Lower lobe of right lung (tissue), 2 donors: ENCODE measurements at regions not wholly inside any gene's neighbourhood (a gene's known extent, or its start where the extent isn't known, plus 50 kb on each side); places are given as distances from the start of the nearest gene placed in this dataset.

Experiments
- ATAC-seq, 2 donors: fragments of 200-7000 bp; cut with Tn5 transposase; one replicate each; pipeline ENCODE4 v1.9.1; 2020 to 2022; ENCODE audit warnings: mild to moderate bottlenecking in 2 of 2, moderate library complexity in 2 of 2
- DNase-seq: peaks from one replicate; pipeline ENCODE4 v3.0.0-alpha.2; 2020
- H3K27ac ChIP-seq: fragments of 200-600 bp; one replicate; pipeline ENCODE4 v1.8.0; 2022
- H3K27me3 ChIP-seq: fragments of 200-600 bp; one replicate; pipeline ENCODE4 v1.8.0; 2022; ENCODE audit warnings: low read depth
- H3K36me3 ChIP-seq: fragments of 200-600 bp; one replicate; pipeline ENCODE4 v1.8.0; 2022; ENCODE audit warnings: mild to moderate bottlenecking
- H3K4me1 ChIP-seq: fragments of 200-600 bp; one replicate; pipeline ENCODE4 v1.8.0; 2022
- H3K4me3 ChIP-seq: fragments of 200-600 bp; one replicate; pipeline ENCODE4 v1.8.0; 2022; ENCODE audit warnings: mild to moderate bottlenecking
- H3K9me3 ChIP-seq: fragments of 200-600 bp; one replicate; pipeline ENCODE4 v1.8.0; 2022
- intact Hi-C: fragments of 100-400 bp; cut with DNase I; formaldehyde crosslinking; loops from one replicate; pipeline ENCODE4 v1.11.0; 2022
- TF ChIP-seq, protein P1 (sequence below): fragments of 200-600 bp; IDR thresholded peaks from one replicate; pipeline ENCODE4 v1.8.0; 2022; ENCODE audit warnings: antibody characterized with exemption, mild to moderate bottlenecking
- donor health status: DM: no; HTN: yes; CAD: no; lungs with severe emphysema.

DNA sequence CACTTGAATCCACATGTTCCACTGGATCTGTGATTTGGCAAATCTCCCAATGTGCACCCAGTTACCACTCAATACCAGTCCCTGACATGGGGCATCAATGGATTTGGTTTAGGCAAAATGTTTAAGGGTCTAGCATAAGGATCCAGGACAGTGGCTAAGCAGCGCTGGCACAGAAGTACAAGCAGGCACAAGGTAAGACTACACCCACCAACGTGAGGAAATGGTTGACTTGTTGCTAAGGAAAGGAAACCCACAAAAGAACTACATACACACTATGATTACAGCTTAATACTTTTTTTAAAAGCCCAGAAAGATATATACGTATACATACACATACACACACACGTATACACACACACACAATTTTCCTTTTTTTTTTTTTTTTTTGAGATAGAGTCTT lies 79.0 kb downstream of the DNAAF9 start:
- H3K4me3 ChIP-seq = no peak overlapping the region
- H3K27ac ChIP-seq = no peak overlapping the region
- intact Hi-C loops = no loop called here
- ATAC-seq (no peak), DNase-seq (no peak)
- peaks cover 79% of the 10 kb centered on the region for H3K36me3 ChIP-seq
- H3K4me1 ChIP-seq = peaks cover 3% of the 10 kb centered on the region
- no peaks in the 10 kb centered on the region for H3K9me3 ChIP-seq
- no peaks in the 10 kb centered on the region for H3K27me3 ChIP-seq
- TF ChIP-seq, protein P1, sequence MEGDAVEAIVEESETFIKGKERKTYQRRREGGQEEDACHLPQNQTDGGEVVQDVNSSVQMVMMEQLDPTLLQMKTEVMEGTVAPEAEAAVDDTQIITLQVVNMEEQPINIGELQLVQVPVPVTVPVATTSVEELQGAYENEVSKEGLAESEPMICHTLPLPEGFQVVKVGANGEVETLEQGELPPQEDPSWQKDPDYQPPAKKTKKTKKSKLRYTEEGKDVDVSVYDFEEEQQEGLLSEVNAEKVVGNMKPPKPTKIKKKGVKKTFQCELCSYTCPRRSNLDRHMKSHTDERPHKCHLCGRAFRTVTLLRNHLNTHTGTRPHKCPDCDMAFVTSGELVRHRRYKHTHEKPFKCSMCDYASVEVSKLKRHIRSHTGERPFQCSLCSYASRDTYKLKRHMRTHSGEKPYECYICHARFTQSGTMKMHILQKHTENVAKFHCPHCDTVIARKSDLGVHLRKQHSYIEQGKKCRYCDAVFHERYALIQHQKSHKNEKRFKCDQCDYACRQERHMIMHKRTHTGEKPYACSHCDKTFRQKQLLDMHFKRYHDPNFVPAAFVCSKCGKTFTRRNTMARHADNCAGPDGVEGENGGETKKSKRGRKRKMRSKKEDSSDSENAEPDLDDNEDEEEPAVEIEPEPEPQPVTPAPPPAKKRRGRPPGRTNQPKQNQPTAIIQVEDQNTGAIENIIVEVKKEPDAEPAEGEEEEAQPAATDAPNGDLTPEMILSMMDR = no peak

DNA sequence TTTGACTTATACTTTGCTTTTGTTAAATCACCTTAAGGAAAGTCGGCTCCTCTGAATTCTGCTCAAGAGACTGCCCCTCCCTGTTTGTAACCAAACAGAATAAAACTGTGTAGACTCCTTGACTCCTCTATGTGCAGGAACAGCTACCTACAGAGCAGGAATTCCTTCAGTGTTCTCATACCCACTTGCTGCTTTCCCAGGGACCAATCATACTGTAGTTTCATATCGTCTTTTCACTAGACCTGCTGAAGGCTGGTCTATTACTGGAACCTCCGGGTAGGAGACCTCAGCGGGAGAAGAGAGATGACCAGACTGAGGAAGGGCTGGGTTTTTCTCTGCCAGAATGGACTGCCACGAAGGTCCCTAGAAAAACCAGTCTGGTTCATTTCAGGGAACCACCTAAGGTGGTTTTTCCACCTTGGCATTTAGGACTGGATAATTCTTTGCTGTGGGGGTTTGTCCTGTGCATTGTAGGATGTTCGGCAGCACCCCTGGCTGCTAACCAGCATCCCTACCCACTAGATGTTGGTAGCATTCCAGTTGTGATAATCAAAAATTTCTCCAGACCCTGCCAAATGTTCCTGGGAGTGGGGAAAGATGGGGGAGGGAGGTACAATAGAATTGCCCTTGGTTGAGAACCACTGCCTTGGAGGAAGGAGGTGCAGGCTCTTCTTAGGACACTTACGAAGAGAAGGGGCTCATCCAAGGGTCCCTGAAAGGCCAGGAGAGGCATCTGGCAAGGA lies 80.5 kb downstream of the DNAAF9 start:
- H3K27ac ChIP-seq = peak overlapping the region; percentile 31

DNA sequence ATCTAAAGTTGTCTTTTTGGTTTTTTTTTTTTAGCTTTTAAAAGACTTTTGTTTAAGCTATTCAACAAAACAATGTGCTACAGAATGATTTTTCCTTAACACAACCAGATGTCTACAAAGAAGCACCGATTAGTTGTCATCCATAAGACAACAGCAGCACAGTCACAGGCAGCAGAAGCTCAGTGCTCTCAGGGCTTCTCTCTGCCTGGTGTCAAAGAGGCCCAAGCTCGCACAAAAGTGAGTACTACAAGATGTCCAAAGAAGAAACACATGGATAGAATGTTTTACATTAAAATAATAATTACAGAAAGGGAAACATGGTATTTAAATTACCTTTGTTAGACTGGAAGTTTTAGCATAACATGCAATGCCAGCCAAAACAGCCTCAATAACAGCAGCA lies 81.6 kb downstream of the DNAAF9 start:
- Histone ChIP-seq H3K4me3 (no peak overlapping the region), H3K9me3 (no peaks in the 10 kb centered on the region), H3K27ac (no peak overlapping the region), H3K4me1 (peaks cover 3% of the 10 kb centered on the region), H3K36me3 (peaks cover 80% of the 10 kb centered on the region), H3K27me3 (no peaks in the 10 kb centered on the region)
- TF ChIP-seq, protein P1 = no peak
- ATAC-seq (no peak), DNase-seq (no peak)
- intact Hi-C loops = no loop called here

More for the DNA sequence above, 80.5 kb downstream of the DNAAF9 start:
- peaks cover 3% of the 10 kb centered on the region for H3K4me1 ChIP-seq
- no peaks in the 10 kb centered on the region for H3K9me3 ChIP-seq
- TF ChIP-seq, protein P1 = no peak
- H3K36me3 ChIP-seq = peaks cover 80% of the 10 kb centered on the region
- no peak for DNase-seq
- no peak overlapping the region for H3K4me3 ChIP-seq
- H3K27me3 ChIP-seq = no peaks in the 10 kb centered on the region
- intact Hi-C loops = no loop called here
- ATAC-seq = peak; percentile 89 to 91

DNA sequence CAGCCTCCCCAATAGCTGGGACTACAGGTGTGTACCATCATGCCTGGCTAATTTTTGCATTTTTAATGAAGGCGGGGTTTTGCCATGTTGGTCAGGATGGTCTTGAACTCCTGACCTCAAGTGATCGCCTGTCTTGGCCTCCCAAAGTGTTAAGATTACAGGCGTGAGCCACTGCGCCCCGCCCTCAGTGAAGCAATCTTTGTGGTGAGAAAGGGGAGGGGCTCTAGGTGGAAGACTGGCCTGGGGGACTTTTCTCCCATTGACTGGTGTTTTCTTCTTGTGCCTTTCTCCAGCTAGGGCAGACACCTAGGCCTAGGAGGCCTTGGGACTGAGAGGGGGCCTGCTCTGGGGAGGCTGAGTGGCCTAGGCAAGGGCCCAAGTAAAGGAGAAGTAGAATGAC lies 84.1 kb downstream of the DNAAF9 start:
- ATAC-seq = no peak
- TF ChIP-seq, protein P1 = no peak

DNA sequence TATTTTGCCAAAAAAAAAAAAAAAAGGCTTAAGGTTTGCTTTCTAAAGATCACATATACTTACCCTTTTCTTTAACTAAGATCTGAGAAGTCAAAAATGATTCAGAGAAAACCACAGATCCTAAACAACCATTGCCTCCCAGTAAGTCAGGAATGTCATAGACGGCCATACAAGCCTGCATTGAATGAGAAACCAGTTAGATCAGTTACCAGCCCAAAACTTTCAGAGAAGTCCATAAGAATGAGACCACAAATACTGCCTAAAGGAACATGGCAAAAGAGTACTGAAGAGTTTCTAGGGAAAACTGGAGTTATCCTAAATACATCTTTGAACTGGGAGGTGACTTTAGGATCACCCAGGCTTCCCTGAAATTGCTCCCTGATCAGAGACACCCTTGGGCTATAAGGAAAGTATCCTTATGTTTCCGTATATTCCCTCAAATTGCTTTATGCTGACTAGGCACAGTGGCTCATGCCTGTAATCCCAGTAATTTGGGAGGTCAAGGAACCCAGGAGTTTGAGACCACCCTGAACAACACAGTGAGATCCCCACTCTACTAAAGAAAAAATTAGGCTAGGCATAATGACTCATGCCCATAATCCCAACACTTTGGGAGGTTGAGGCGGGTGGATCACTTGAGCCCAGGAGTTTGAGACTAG lies 79.4 kb upstream of the SLC4A11 start:
- intact Hi-C loops = no loop called here
- Histone ChIP-seq H3K36me3 (peaks cover 85% of the 10 kb centered on the region), H3K9me3 (no peaks in the 10 kb centered on the region), H3K4me3 (no peak overlapping the region), H3K4me1 (peaks cover 7% of the 10 kb centered on the region), H3K27me3 (no peaks in the 10 kb centered on the region), H3K27ac (no peak overlapping the region)
- ATAC-seq (no peak), DNase-seq (no peak)
- TF ChIP-seq, protein P1 = no peak

More for the DNA sequence above, 84.1 kb downstream of the DNAAF9 start:
- intact Hi-C loops = no loop called here
- no peaks in the 10 kb centered on the region for H3K9me3 ChIP-seq
- H3K4me1 ChIP-seq = no peaks in the 10 kb centered on the region
- H3K27me3 ChIP-seq = no peaks in the 10 kb centered on the region
- no peak overlapping the region for H3K4me3 ChIP-seq
- H3K27ac ChIP-seq = no peak overlapping the region
- H3K36me3 ChIP-seq = peaks cover 76% of the 10 kb centered on the region
- no peak for DNase-seq
